NCI-H1417 (cell line): ENCODE measurements at regions not wholly inside any gene's neighbourhood (a gene's known extent, or its start where the extent isn't known, plus 50 kb on each side); places are given as distances from the start of the nearest gene placed in this dataset.
"Not testable (repeated sequence)": the region's sequence is repeated elsewhere in the genome, so short reads cannot be mapped to it uniquely, and the experiment has no call there.

Experiments used
- DNase-seq, 3 experiments: peaks; one replicate each; lab custom pipeline; 2025; lab: John Stamatoyannopoulos, UW

- peak in 1 of 3 experiments; percentile 83 for DNase-seq
Measured at GRCh38 chr5:51657340-51658240, 274.3 kb downstream of the ISL1 start.

GRCh38 chr5:51661646-51662265 is 278.5 kb downstream of the ISL1 start:
- DNase-seq, result no peak

- DNase-seq, result peak in 2 of 3 experiments; percentile 4 to 61
Measured at GRCh38 chr5:51664491-51665250, 281.4 kb downstream of the ISL1 start.

- DNase-seq, result no peak
Measured at GRCh38 chr5:51665251-51665593, 282.0 kb downstream of the ISL1 start.

- DNase-seq, result no peak
Measured at GRCh38 chr5:51669095-51669494, 285.8 kb downstream of the ISL1 start.

GRCh38 chr5:51678330-51678729 is 295.1 kb downstream of the ISL1 start:
- no peak for DNase-seq

- no peak for DNase-seq
Measured at GRCh38 chr5:51679286-51679685, 296.0 kb downstream of the ISL1 start.

- peak in 1 of 3 experiments; percentile 8 for DNase-seq
Measured at GRCh38 chr5:51684794-51685355, 301.6 kb downstream of the ISL1 start.

- DNase-seq, result no peak
Measured at GRCh38 chr5:51685419-51685818, 302.2 kb downstream of the ISL1 start.

GRCh38 chr5:51686622-51687021 is 303.4 kb downstream of the ISL1 start:
- peak in 1 of 3 experiments; percentile 26 for DNase-seq

- DNase-seq, result no peak
Measured at GRCh38 chr5:51691538-51692079, 308.4 kb downstream of the ISL1 start.

GRCh38 chr5:51694826-51695225 is 311.6 kb downstream of the ISL1 start:
- no peak for DNase-seq

- no peak for DNase-seq
Measured at GRCh38 chr5:51696122-51696521, 312.9 kb downstream of the ISL1 start.

GRCh38 chr5:51702046-51702445 is 318.8 kb downstream of the ISL1 start:
- DNase-seq, result not testable (repeated sequence)

- no peak for DNase-seq
Measured at GRCh38 chr5:51712201-51712600, 329.0 kb downstream of the ISL1 start.

- not testable (repeated sequence) for DNase-seq
Measured at GRCh38 chr5:51715445-51715844, 332.2 kb downstream of the ISL1 start.

- DNase-seq, result peak in 1 of 3 experiments; percentile 22
Measured at GRCh38 chr5:51731421-51732029, 348.3 kb downstream of the ISL1 start.

- DNase-seq, result no peak
Measured at GRCh38 chr5:51732304-51732703, 349.1 kb downstream of the ISL1 start.

GRCh38 chr5:51734677-51735076 is 351.4 kb downstream of the ISL1 start:
- no peak for DNase-seq

GRCh38 chr5:51746023-51746422 is 362.8 kb downstream of the ISL1 start:
- peak in 2 of 3 experiments; percentile 15 to 76 for DNase-seq

GRCh38 chr5:51748647-51749046 is 365.4 kb downstream of the ISL1 start:
- DNase-seq, result no peak
